KBM-7 (cell line): ENCODE measurements at regions not wholly inside any gene's neighbourhood (a gene's known extent, or its start where the extent isn't known, plus 50 kb on each side); places are given as distances from the start of the nearest gene placed in this dataset.

Source experiments
- DNase-seq: peaks from one replicate; pipeline ENCODE4 v3.0.0-alpha.2; 2015
- in situ Hi-C: fragments of 300-500 bp; cut with MboI; formaldehyde crosslinking; loops from 2 replicates; pipeline ENCODE4 v1.14.3; 2020; ENCODE audit warnings: low sequenced_read_pairs, low pct_unique_long_range_greater_than_20kb, mixed read lengths

GRCh38 chr9:103702572-103702971 lies 391.5 kb upstream of the SMC2 start:
- DNase-seq, result no peak
- in situ Hi-C loops, result no loop called here

GRCh38 chr9:103707181-103707580 lies 386.9 kb upstream of the SMC2 start:
- no peak for DNase-seq
- in situ Hi-C loops, result no loop called here

GRCh38 chr9:103709366-103709765 lies 384.7 kb upstream of the SMC2 start:
- in situ Hi-C loops, result no loop called here
- DNase-seq, result no peak

GRCh38 chr9:103713631-103714030 lies 380.5 kb upstream of the SMC2 start:
- DNase-seq, result no peak
- in situ Hi-C loops, result no loop called here

GRCh38 chr9:103714992-103715391 lies 379.1 kb upstream of the SMC2 start:
- in situ Hi-C loops, result no loop called here
- DNase-seq, result no peak

- in situ Hi-C loops, result no loop called here
- DNase-seq, result no peak
These were observed 373.1 kb upstream of the SMC2 start for GRCh38 chr9:103721056-103721455.

GRCh38 chr9:103730866-103731265 lies 363.2 kb upstream of the SMC2 start:
- no peak for DNase-seq
- in situ Hi-C loops, result no loop called here

GRCh38 chr9:103731541-103731940 lies 362.6 kb upstream of the SMC2 start:
- in situ Hi-C loops, result no loop called here
- DNase-seq, result no peak

GRCh38 chr9:103734471-103734870 lies 359.6 kb upstream of the SMC2 start:
- DNase-seq, result no peak

GRCh38 chr9:103755441-103755840 lies 338.7 kb upstream of the SMC2 start:
- DNase-seq, result no peak
- in situ Hi-C loops, result no loop called here

More at GRCh38 chr9:103734471-103734870, 359.6 kb upstream of the SMC2 start:
- in situ Hi-C loops, result no loop called here

GRCh38 chr9:103755986-103756385 lies 338.1 kb upstream of the SMC2 start:
- in situ Hi-C loops, result no loop called here
- no peak for DNase-seq

- no peak for DNase-seq
- in situ Hi-C loops, result no loop called here
These were observed 337.0 kb upstream of the SMC2 start for GRCh38 chr9:103757062-103757461.

- in situ Hi-C loops, result no loop called here
- no peak for DNase-seq
These were observed 332.6 kb upstream of the SMC2 start for GRCh38 chr9:103761466-103761865.

GRCh38 chr9:103789686-103790085 lies 304.4 kb upstream of the SMC2 start:
- peak; percentile 7 for DNase-seq
- in situ Hi-C loops, result no loop called here

- DNase-seq, result no peak
- in situ Hi-C loops, result no loop called here
These were observed 295.5 kb upstream of the SMC2 start for GRCh38 chr9:103798620-103799019.

GRCh38 chr9:103799959-103800358 lies 294.1 kb upstream of the SMC2 start:
- in situ Hi-C loops, result no loop called here
- DNase-seq, result no peak

- in situ Hi-C loops, result no loop called here
- no peak for DNase-seq
These were observed 292.0 kb upstream of the SMC2 start for GRCh38 chr9:103802068-103802467.

GRCh38 chr9:103803245-103803644 lies 290.9 kb upstream of the SMC2 start:
- in situ Hi-C loops, result no loop called here
- no peak for DNase-seq

- in situ Hi-C loops, result no loop called here
- DNase-seq, result no peak
These were observed 289.9 kb upstream of the SMC2 start for GRCh38 chr9:103804077-103804735.

GRCh38 chr9:103809745-103810144 lies 284.4 kb upstream of the SMC2 start:
- no peak for DNase-seq
- in situ Hi-C loops, result no loop called here

GRCh38 chr9:103811462-103811861 lies 282.6 kb upstream of the SMC2 start:
- in situ Hi-C loops, result no loop called here
- no peak for DNase-seq
